ENCODE measurements at regions not wholly inside any gene's neighbourhood (a gene's known extent, or its start where the extent isn't known, plus 50 kb on each side); places are given as distances from the start of the nearest gene placed in this dataset.
"Not testable (repeated sequence)": the region's sequence is repeated elsewhere in the genome, so short reads cannot be mapped to it uniquely, and the experiment has no call there.

DNA sequence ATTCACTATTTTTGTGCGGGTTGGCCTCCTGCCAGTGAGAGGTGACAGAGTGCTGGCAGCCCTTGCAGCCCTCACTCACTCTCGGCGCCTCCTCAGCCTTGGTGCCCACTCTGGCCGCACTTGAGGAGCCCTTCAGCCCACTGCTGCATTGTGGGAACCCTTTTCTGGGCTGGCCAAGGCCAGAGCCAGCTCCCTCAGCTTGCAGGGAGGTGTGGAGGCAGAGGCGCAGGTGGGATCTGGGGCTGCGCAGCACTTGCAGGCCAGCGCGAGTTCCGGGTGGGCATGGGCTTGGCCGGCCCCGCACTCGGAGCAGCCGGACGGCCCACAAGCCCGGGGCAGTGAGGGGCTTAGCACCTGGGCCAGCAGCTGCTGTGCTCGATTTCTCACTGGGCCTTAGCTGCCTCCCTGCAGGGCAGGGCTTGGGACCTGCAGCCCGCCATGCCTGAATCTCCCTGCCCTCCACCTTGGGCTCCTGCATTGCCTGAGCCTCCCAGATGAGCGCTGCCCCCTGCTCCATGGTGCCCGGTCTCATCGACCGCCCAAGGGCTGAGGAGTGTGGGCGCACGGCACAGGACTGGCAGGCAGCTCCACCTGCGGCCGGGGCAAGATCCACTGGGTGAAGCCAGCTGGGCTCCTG, 178.7 kb upstream of the PKP2 start:
- H3K4me2 ChIP-seq (ENCODE audit: low read length); H3K9ac ChIP-seq (ENCODE audit: low read length); intact Hi-C loops (cut with micrococcal nuclease); BruUV-seq (replicated peaks); H3K36me3 ChIP-seq (ENCODE audit: low read depth, low read length); H3K9me3 ChIP-seq (ENCODE audit: low read length); H3K9me2 ChIP-seq (replicated peaks; ENCODE audit: low read length); H2AFZ ChIP-seq (ENCODE audit: low read length); CTCF ChIA-PET; H3F3A ChIP-seq (ENCODE audit: low read length, unreplicated experiment); H3K79me2 ChIP-seq (ENCODE audit: low read length); H3K27ac ChIP-seq (ENCODE audit: low read length); POLR2A ChIA-PET (ENCODE audit: unreplicated experiment); ATAC-seq; H4K20me1 ChIP-seq (ENCODE audit: low read length); DNase-seq; H3K4me1 ChIP-seq (ENCODE audit: insufficient read depth, low read length); H3K27me3 ChIP-seq (ENCODE audit: low read length); H3K4me3 ChIP-seq (ENCODE audit: low read length): not testable (repeated sequence)

DNA sequence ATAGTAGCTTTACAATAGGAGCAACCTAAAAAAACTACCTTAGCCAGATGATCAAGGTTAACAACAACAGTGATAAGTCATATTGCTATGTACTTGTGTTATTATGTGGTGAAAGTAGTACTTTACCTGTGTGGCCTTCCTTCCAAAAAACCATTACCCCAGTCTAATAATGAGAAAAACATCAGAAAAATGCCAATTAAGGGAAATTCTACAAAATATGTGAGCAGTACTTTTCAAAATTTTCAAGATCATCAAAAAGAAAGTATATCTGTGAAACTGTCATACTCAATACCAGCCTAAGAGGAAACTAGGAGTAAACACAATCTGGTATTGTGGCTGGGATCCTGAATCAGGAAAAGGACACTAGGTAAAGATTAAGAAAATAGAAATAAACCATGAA, 165.3 kb upstream of the PKP2 start:
- DNase-seq: no peak
- H3K27ac ChIP-seq (ENCODE audit: low read length): no peak overlapping the region
- no peak overlapping the region for H2AFZ ChIP-seq (ENCODE audit: low read length)
- no peaks in the 10 kb centered on the region for H3K27me3 ChIP-seq (ENCODE audit: low read length)
- POLR2A ChIA-PET (ENCODE audit: unreplicated experiment): no interaction called here
- no peaks in the 10 kb centered on the region for H3K36me3 ChIP-seq (ENCODE audit: low read depth, low read length)
- TF ChIP-seq CTCF (conservative IDR thresholded peaks at IDR 0.05; ENCODE audit: low read depth, low read length) (no peak), EZH2phosphoT487 (IDR thresholded peaks at IDR 0.05; ENCODE audit: borderline replicate concordance, low read length) (no peak), EZH2 (IDR thresholded peaks at IDR 0.05; ENCODE audit: low read length, unreplicated experiment) (no peak)
- no peaks in the 10 kb centered on the region for H3F3A ChIP-seq (ENCODE audit: low read length, unreplicated experiment)
- H3K9me3 ChIP-seq (ENCODE audit: low read length): no peaks in the 10 kb centered on the region
- ATAC-seq: no peak
- intact Hi-C loops (cut with micrococcal nuclease): no loop called here
- H3K9me2 ChIP-seq (replicated peaks; ENCODE audit: low read length): no peaks in the 10 kb centered on the region
- no peaks in the 10 kb centered on the region for H3K4me1 ChIP-seq (ENCODE audit: insufficient read depth, low read length)
- no peak overlapping the region for H3K9ac ChIP-seq (ENCODE audit: low read length)
- no TSS peak for BruUV-seq (replicated peaks)
- H3K4me2 ChIP-seq (ENCODE audit: low read length): no peak overlapping the region
- no peaks in the 10 kb centered on the region for H4K20me1 ChIP-seq (ENCODE audit: low read length)
- H3K79me2 ChIP-seq (ENCODE audit: low read length): no peaks in the 10 kb centered on the region
- H3K4me3 ChIP-seq (ENCODE audit: low read length): no peak overlapping the region
- CTCF ChIA-PET: no interaction called here

- CTCF ChIA-PET: no interaction called here
- DNase-seq: no peak
Measured at GRCh38 chr12:33054371-33054770, 157.8 kb upstream of the PKP2 start.

More at GRCh38 chr12:33054371-33054770, 157.8 kb upstream of the PKP2 start:
- Histone ChIP-seq H3K4me3 (ENCODE audit: low read length) (no peak overlapping the region), H3K4me2 (ENCODE audit: low read length) (no peak overlapping the region), H4K20me1 (ENCODE audit: low read length) (no peaks in the 10 kb centered on the region), H3K9me2 (replicated peaks; ENCODE audit: low read length) (no peaks in the 10 kb centered on the region), H2AFZ (ENCODE audit: low read length) (no peak overlapping the region), H3K79me2 (ENCODE audit: low read length) (no peaks in the 10 kb centered on the region), H3K4me1 (ENCODE audit: insufficient read depth, low read length) (no peaks in the 10 kb centered on the region), H3K36me3 (ENCODE audit: low read depth, low read length) (no peaks in the 10 kb centered on the region), H3K9ac (ENCODE audit: low read length) (no peak overlapping the region), H3K27me3 (ENCODE audit: low read length) (no peaks in the 10 kb centered on the region), H3F3A (ENCODE audit: low read length, unreplicated experiment) (no peaks in the 10 kb centered on the region), H3K27ac (ENCODE audit: low read length) (no peak overlapping the region), H3K9me3 (ENCODE audit: low read length) (no peaks in the 10 kb centered on the region)
- no peak for TF ChIP-seq EZH2 (IDR thresholded peaks at IDR 0.05; ENCODE audit: low read length, unreplicated experiment)
- no peak for TF ChIP-seq CTCF (conservative IDR thresholded peaks at IDR 0.05; ENCODE audit: low read depth, low read length)
- no peak for TF ChIP-seq EZH2phosphoT487 (IDR thresholded peaks at IDR 0.05; ENCODE audit: borderline replicate concordance, low read length)
- ATAC-seq: no peak
- no TSS peak for BruUV-seq (replicated peaks)
- intact Hi-C loops (cut with micrococcal nuclease): no loop called here
- POLR2A ChIA-PET (ENCODE audit: unreplicated experiment): no interaction called here

All from PC-3 (cell line).